ENCODE measurements at regions not wholly inside any gene's neighbourhood (a gene's known extent, or its start where the extent isn't known, plus 50 kb on each side); places are given as distances from the start of the nearest gene placed in this dataset.

GRCh38 chr5:6979061-6979460 is 265.8 kb downstream of the TENT4A start:
- Mint-ChIP-seq H3K4me3 (no peak overlapping the region), H3K27ac (no peak overlapping the region), H3K27me3 (ENCODE audit: low read depth) (peaks cover 3% of the 10 kb centered on the region; the same call in 1 of the 2 replicates), H3K36me3 (ENCODE audit: insufficient read depth in 1 of 3, low read depth in 3 of 3) (no peaks in the 10 kb centered on the region), H3K4me1 (no peaks in the 10 kb centered on the region), H3K9me3 (no peaks in the 10 kb centered on the region)
- Histone ChIP-seq H3K79me1 (ENCODE audit: insufficient read depth, low read depth, low read length, poor library complexity, severe bottlenecking) (no peaks in the 10 kb centered on the region), H2BK120ac (ENCODE audit: low read depth, low read length, poor library complexity, severe bottlenecking) (no peak overlapping the region), H3K9me3 (ENCODE audit: control insufficient read depth, low read depth, low read length) (no peaks in the 10 kb centered on the region), H3K9ac (ENCODE audit: extremely low read depth, insufficient read length, low read length) (no peak overlapping the region), H3K4ac (ENCODE audit: low read depth, low read length) (no peak overlapping the region), H4K8ac (replicated peaks; ENCODE audit: insufficient read length, low read depth, low read length) (no peak overlapping the region), H3K23me2 (ENCODE audit: insufficient read length, low read depth, low read length, poor library complexity, severe bottlenecking) (no peaks in the 10 kb centered on the region), H2BK20ac (ENCODE audit: low read depth, low read length, poor library complexity, severe bottlenecking) (no peak overlapping the region), H2AK5ac (ENCODE audit: insufficient read length, low read length) (no peak overlapping the region), H3K23ac (ENCODE audit: insufficient read length, low read depth, low read length) (no peak overlapping the region), H3K4me2 (ENCODE audit: insufficient read depth, insufficient read length, low read length) (no peak overlapping the region), H3K14ac (ENCODE audit: insufficient read depth, low read length) (no peak overlapping the region), H3K18ac (ENCODE audit: insufficient read length, low read depth, low read length) (no peak overlapping the region), H2BK15ac (ENCODE audit: low read depth, low read length) (no peak overlapping the region), H4K5ac (ENCODE audit: insufficient read length, low read depth, low read length) (no peak overlapping the region), H3T11ph (ENCODE audit: low read length) (no peak overlapping the region), H4K20me1 (ENCODE audit: control insufficient read depth, insufficient read depth, insufficient read length) (no peaks in the 10 kb centered on the region), H3K27me3 (ENCODE audit: insufficient read depth, low read length) (no peaks in the 10 kb centered on the region), H3K27ac (ENCODE audit: insufficient read length, low read depth, low read length) (no peak overlapping the region), H3K4me1 (ENCODE audit: insufficient read depth, low read length) (no peaks in the 10 kb centered on the region), H3K56ac (ENCODE audit: insufficient read length, low read depth, low read length) (no peak overlapping the region), H2AFZ (ENCODE audit: low read length) (no peak overlapping the region), H2BK5ac (ENCODE audit: insufficient read length, low read length) (no peak overlapping the region), H4K91ac (ENCODE audit: insufficient read length, low read depth, low read length) (no peak overlapping the region), H3K79me2 (ENCODE audit: insufficient read depth, low read length) (no peaks in the 10 kb centered on the region), H2BK12ac (ENCODE audit: insufficient read length, low read depth, low read length) (no peak overlapping the region)
- no peak for DNase-seq
- no peak for TF ChIP-seq CTCF (conservative IDR thresholded peaks at IDR 0.05)

Measured in H9 (cell line).